Pancreas (tissue), 10 donors: ENCODE measurements at regions not wholly inside any gene's neighbourhood (a gene's known extent, or its start where the extent isn't known, plus 50 kb on each side); places are given as distances from the start of the nearest gene placed in this dataset.
A peak's percentile ranks its signal among the peaks of the same experiment; 100 is the strongest.

Experiments
- ATAC-seq, 4 donors: fragments of 200-7000 bp; cut with Tn5 transposase; one replicate each; pipeline versions ENCODE4 v1.8.0 to v1.9.1; 2020; ENCODE audit warnings: mild to moderate bottlenecking in 4 of 4, moderate library complexity in 4 of 4
- DNase-seq, 6 donors: peaks; one replicate each; pipeline ENCODE4 v3.0.0-alpha.2; 2020
- FAIRE-seq: peaks from 2 replicates; lab custom pipeline; 2012; peaks lifted over from hg19 to GRCh38; lab: Jason Lieb, UNC
- H3K27ac ChIP-seq, 4 donors: fragments of 200-600 bp; sonication (generic); 1 replicate in 3 of 4; 2 replicates in 1 of 4; pipeline versions ENCODE4 v1.5.0 to v1.8.0; 2020
- H3K27me3 ChIP-seq, 4 donors: fragments of 200-600 bp; one replicate each; pipeline ENCODE4 v1.8.0; 2021
- H3K36me3 ChIP-seq, 3 donors: fragments of 200-600 bp; sonication (generic) in 1 of 3; one replicate each; pipeline versions ENCODE4 v1.5.0 to v1.8.0; 2020 to 2021
- H3K4me1 ChIP-seq, 3 donors: fragments of 200-600 bp; one replicate each; pipeline ENCODE4 v1.8.0; 2021
- H3K4me3 ChIP-seq, 4 donors: fragments of 200-600 bp; sonication (generic) in 2 of 4; one replicate each; pipeline versions ENCODE4 v1.5.0 to v1.8.0; 2020 to 2021
- H3K9me3 ChIP-seq, 4 donors: fragments of 200-600 bp; one replicate each; pipeline ENCODE4 v1.8.0; 2021
- WGBS, 2 donors: extraction: QIAGEN DNeasy Blood & Tissue Kit; methylation state at CpG; one replicate each; pipeline ENCODE4 v1.1.7; 2013; 5-methylcytosine and 5-hydroxymethylcytosine counted together
- intact Hi-C, 3 donors: fragments of 100-400 bp; cut with DNase I; formaldehyde crosslinking; loops; one replicate each; pipeline versions ENCODE4 v1.11.1 to v1.14.2; 2022
- TF ChIP-seq, protein P1 (sequence below), 4 donors: fragments of 200-600 bp; sonication (generic) in 3 of 4; IDR thresholded peaks; one replicate each; pipeline versions ENCODE4 v1.5.0 to v1.8.0; 2021; ENCODE audit warnings: antibody characterized with exemption in 4 of 4
- donor health status: healthy with polysubstance abuse.
- donor health status: DM: no; HTN: no; CAD: no; lungs with moderate emphysema.
- donor health status: DM: no; HTN: no; CAD: no.
- donor health status: control.
- donor health status: control.
- donor health status: Bipolar disorder and iron deficiency.
- donor health status: DM: yes; HTN: yes; CAD: no.
- donor health status: DM: no; HTN: no; CAD: no.
- donor health status: DM: no; HTN: no; CAD: no.
- donor health status: DM: yes; HTN: yes; CAD: no.

- WGBS, 2 donors: 90 to 96% methylated on average over 2 of the region's 2 CpGs
- ATAC-seq (no peak), DNase-seq (no peak), FAIRE-seq (no peak)
- Histone ChIP-seq H3K27me3 (no peaks in the 10 kb centered on the region), H3K9me3 (no peaks in the 10 kb centered on the region), H3K4me1 (no peaks in the 10 kb centered on the region), H3K4me3 (no peak overlapping the region), H3K36me3 (no peaks in the 10 kb centered on the region), H3K27ac (no peak overlapping the region)
- intact Hi-C loops: no loop called here
- TF ChIP-seq, protein P1, sequence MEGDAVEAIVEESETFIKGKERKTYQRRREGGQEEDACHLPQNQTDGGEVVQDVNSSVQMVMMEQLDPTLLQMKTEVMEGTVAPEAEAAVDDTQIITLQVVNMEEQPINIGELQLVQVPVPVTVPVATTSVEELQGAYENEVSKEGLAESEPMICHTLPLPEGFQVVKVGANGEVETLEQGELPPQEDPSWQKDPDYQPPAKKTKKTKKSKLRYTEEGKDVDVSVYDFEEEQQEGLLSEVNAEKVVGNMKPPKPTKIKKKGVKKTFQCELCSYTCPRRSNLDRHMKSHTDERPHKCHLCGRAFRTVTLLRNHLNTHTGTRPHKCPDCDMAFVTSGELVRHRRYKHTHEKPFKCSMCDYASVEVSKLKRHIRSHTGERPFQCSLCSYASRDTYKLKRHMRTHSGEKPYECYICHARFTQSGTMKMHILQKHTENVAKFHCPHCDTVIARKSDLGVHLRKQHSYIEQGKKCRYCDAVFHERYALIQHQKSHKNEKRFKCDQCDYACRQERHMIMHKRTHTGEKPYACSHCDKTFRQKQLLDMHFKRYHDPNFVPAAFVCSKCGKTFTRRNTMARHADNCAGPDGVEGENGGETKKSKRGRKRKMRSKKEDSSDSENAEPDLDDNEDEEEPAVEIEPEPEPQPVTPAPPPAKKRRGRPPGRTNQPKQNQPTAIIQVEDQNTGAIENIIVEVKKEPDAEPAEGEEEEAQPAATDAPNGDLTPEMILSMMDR (IDR thresholded peaks at IDR 0.05): no peak
These were observed 89.0 kb downstream of the TNFAIP3 start for GRCh38 chr6:137956098-137956488.

- TF ChIP-seq, protein P1 (IDR thresholded peaks at IDR 0.05): no peak
- no peak for ATAC-seq
- H3K27ac ChIP-seq: no peak overlapping the region
- WGBS, 2 donors: 85 to 91% methylated on average over 2 of the region's 2 CpGs
- H3K9me3 ChIP-seq: no peaks in the 10 kb centered on the region
- H3K4me1 ChIP-seq: no peaks in the 10 kb centered on the region
- DNase-seq: no peak
- no peaks in the 10 kb centered on the region for H3K27me3 ChIP-seq
- no peak overlapping the region for H3K4me3 ChIP-seq
- no peak for FAIRE-seq
- H3K36me3 ChIP-seq: no peaks in the 10 kb centered on the region
- intact Hi-C loops: no loop called here
These were observed 90.4 kb downstream of the TNFAIP3 start for GRCh38 chr6:137957471-137957870.

DNA sequence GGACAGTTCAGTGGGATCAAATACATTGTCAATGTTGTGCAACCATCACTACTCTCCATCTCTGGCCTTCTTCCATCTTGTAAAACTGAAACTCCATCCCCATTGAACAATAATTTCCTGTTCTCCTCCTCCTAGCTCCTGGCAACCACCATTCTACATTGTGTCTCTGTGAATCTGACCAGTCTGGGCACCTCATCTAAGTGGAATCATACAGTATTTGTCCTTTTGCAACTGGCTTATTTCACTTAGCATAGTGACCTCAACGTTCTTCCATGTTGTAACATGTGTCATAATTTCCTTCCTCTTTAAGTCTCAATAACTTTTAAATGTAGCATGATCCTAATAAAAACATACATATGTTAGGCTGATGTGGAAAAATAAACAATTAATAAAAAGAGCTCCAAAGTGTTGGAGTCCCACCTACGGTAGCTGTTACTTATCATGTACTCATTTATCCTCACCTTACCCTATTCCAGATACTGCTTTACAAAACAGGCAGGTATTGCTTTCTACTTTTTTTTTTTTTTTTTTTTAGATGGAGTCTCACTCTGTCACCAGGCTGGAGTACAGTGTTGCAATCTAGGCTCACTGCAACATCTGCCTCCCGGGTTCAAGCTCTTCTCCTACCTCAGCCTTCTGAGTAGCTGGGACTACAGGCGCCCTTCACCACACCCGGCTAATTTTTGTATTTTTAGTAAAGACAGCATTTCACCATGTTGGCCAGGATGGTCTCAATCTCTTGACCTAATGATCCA is 91.9 kb downstream of the TNFAIP3 start:
- FAIRE-seq (no peak), ATAC-seq (peak in 2 of 4 donors; percentile 39 to 60), DNase-seq (no peak)
- no peak overlapping the region for H3K27ac ChIP-seq
- intact Hi-C loops: no loop called here
- no peaks in the 10 kb centered on the region for H3K27me3 ChIP-seq
- no peaks in the 10 kb centered on the region for H3K9me3 ChIP-seq
- no peaks in the 10 kb centered on the region for H3K4me1 ChIP-seq
- TF ChIP-seq, protein P1 (IDR thresholded peaks at IDR 0.05): no peak
- H3K4me3 ChIP-seq: no peak overlapping the region
- no peaks in the 10 kb centered on the region for H3K36me3 ChIP-seq
- 83 to 89% methylated on average over 5 of the region's 5 CpGs for WGBS, 2 donors

GRCh38 chr6:137962725-137963124 is 95.7 kb downstream of the TNFAIP3 start:
- intact Hi-C loops: no loop called here
- no peaks in the 10 kb centered on the region for H3K9me3 ChIP-seq
- no peak overlapping the region for H3K4me3 ChIP-seq
- H3K27ac ChIP-seq: no peak overlapping the region
- H3K27me3 ChIP-seq: no peaks in the 10 kb centered on the region
- TF ChIP-seq, protein P1 (IDR thresholded peaks at IDR 0.05): no peak
- DNase-seq: no peak
- no peak for FAIRE-seq
- WGBS, 2 donors: 82 to 88% methylated on average over 3 of the region's 3 CpGs
- no peaks in the 10 kb centered on the region for H3K4me1 ChIP-seq
- H3K36me3 ChIP-seq: no peaks in the 10 kb centered on the region
- ATAC-seq: no peak

DNA sequence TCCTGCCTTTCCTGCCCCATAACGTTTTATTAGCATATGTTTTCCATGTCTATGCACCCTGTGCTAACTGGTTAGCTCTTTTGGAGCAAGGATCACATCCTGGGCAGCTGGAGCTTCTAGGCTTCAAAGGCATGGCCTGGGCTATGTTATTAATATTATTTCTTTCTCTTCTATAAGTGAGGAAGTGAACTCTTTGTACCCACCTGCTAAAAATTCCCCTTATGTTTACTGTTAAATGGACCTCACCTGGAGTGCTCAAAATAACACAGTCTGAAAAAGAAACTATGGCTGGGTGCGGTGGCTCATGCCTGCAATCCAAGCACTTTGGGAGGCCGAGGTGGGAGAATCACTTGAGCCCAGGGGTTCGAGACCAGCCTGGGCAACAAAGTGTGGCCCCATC is 97.8 kb downstream of the TNFAIP3 start:
- Histone ChIP-seq H3K27me3 (no peaks in the 10 kb centered on the region), H3K4me1 (no peaks in the 10 kb centered on the region), H3K36me3 (no peaks in the 10 kb centered on the region), H3K4me3 (no peak overlapping the region), H3K27ac (no peak overlapping the region), H3K9me3 (no peaks in the 10 kb centered on the region)
- no peak for ATAC-seq
- no peak for FAIRE-seq
- WGBS, 2 donors: 37 to 62% methylated on average over 4 of the region's 4 CpGs
- no peak for DNase-seq
- intact Hi-C loops: no loop called here
- TF ChIP-seq, protein P1 (IDR thresholded peaks at IDR 0.05): no peak
